ENCODE measurements at regions not wholly inside any gene's neighbourhood (a gene's known extent, or its start where the extent isn't known, plus 50 kb on each side); places are given as distances from the start of the nearest gene placed in this dataset.

GRCh38 chr15:69825941-69826818, 271.5 kb downstream of the TLE3 start:
- no peak for DNase-seq

DNA sequence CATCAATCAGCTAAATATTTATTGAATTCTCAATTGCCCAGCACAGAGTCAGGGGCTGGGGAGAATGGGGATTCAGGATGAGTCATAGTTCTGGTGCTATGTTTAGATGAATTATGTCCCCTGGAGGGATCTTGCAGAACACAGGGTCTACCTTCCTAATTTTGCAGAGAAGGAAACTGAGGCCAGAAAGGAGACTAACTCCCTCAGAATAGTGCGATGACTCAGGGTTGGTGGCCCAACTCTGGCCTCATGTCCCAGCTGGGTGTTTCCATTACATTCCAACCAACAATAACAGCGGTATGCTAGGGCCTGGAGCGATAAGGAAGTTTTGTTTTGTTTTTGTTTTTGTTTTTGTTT, 270.9 kb downstream of the TLE3 start:
- DNase-seq, result no peak

- DNase-seq, result no peak
These were observed 270.0 kb downstream of the TLE3 start for GRCh38 chr15:69827751-69828150.

DNA sequence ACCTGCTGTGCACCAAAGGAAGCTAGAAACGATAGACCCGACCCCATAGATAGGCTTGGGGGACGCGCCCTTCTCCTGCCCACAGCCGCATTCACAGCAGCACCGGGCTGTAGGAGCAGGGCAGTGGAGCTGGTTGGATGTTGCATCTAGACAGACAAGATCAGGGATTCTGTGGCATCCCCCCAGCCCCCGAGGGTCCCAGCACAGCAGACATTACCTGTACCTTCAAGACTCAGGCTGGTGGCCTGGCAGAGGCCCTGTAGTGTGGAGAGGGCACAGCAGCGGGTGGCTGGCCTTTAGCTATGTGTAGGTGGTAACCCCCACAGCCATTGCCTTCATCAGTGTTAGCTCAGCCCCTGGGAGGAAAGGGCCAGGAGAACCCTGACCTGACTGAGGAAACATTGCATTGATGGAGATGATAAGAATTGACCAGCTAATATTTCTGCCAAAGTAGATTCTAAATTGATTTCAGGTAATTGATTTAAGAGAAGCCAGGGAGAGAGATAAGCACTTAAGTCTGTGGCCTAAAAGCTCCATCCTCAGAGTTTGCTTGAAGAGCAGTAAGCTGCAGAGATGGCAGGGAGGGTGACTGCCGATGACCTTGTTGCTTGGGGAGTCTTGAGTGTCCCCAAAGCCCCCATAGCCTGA, 269.4 kb downstream of the TLE3 start:
- DNase-seq, result no peak

GRCh38 chr15:69829974-69830373, 267.7 kb downstream of the TLE3 start:
- no peak for DNase-seq

DNA sequence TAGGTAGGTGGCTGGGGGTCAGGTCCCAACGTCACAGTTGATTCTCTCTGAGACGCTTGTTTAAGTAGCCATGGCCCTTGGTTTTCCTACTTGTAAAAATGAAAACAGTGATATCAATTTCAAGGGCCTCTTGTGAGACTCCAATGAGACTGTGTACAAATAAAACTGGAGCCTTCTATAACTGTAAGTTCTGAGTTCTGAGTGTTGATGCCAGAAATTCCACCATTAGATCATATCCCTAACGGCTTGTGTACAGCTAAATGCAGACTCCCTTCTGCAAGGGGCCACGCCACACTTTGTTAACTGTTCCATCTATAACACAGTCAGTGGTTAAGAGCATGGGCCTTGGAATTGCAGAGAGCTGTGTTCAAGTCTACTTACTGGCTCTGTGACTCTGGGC, 267.3 kb downstream of the TLE3 start:
- no peak for DNase-seq

DNA sequence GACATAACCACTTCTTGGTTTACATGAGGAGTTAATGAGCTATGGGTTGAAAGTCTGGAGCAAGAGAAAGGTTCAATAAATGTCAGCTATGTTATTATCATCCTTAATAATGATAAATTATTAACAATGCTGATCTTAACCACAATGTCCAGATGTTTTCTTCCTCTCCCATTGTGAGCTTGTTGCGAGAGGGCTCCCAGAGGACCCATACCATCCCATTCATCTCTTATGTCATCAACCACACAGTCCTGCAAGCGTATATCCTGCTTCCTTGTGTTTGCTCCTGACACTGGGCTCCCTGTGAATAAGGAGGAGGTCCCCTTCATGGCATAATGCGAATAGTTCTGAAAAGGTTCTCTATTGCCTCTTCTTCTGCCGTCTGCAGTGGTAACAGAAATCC, 266.8 kb downstream of the TLE3 start:
- DNase-seq, result no peak

GRCh38 chr15:69834267-69834666, 263.4 kb downstream of the TLE3 start:
- DNase-seq, result no peak

DNA sequence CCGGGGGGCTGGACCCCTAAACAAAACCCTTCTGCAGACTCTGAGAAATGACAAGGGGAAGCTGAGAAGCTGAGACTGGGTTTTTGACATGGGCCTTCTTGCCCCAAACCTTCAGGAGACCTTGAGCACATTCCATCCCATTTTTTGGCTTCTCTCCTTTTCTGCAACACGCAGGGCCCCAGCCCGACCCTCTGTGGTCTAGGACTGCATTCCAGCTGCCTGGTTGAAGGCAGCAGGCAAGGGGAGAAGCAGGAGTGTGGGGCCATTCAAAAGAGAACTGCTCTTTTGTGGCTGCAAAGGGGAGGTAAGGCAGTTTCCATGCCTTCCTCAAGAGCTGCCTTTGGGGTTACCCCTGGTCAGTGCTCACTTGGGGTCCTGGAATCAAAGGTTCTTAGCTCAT, 263.0 kb downstream of the TLE3 start:
- no peak for DNase-seq

DNA sequence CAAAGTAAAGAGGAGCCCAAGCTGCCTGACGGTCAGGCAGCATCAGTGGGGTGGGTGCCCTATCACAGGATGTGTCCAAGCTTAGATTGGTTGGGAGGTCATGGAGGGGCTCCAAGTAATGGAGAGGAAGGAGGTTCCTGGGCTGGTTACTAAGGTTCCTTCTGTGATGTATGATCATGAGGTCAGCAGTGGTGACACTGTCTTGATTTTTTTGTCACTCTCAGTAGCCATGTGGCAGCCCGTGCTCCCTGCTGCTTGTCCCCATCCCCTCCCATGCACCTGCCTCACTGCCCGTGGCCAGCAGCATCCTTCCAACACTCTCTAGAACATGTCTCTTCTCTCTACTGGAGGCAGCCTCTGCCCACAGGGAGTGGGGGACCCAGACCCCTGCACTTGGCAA, 261.7 kb downstream of the TLE3 start:
- DNase-seq, result no peak

- DNase-seq, result no peak
These were observed 261.0 kb downstream of the TLE3 start for GRCh38 chr15:69836526-69837230.

GRCh38 chr15:69838338-69838737, 259.4 kb downstream of the TLE3 start:
- DNase-seq, result no peak

GRCh38 chr15:69838994-69839393, 258.7 kb downstream of the TLE3 start:
- DNase-seq, result no peak

DNA sequence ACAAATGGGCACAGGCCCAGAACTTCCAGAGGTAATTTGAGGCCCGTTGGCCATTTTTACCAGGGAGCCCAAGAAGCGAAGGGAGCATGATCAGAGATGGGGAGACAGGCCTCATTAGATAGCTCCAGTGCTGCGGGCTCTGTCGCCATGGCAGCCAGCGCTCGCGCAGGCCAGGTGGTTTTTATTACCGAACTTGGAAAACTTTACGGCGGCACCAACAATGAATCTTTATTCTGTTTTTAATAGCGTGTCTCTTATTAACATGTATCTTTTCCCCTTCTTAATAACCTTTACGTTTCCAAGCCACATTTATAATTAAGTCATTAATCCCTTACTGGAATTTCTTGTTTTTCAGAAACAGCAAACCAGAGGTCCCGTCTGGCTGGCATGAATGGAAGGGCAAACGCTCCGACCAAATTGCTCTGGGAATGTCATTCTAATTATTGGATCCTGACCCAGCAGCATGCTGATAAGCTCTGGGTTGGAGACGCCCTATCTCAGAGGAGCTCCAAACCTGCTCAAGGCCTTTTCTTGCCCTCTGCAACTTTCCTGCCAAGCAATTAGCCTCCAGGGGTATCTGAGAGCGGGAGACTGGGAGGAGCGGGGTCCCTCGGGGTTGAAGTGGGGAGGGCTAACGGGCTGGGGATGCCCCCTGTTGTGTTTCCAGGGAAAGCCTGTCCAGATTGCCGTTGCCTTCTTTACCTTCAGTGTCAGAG, 256.4 kb downstream of the TLE3 start:
- no peak for DNase-seq

GRCh38 chr15:69842851-69843250, 254.9 kb downstream of the TLE3 start:
- DNase-seq, result no peak

DNA sequence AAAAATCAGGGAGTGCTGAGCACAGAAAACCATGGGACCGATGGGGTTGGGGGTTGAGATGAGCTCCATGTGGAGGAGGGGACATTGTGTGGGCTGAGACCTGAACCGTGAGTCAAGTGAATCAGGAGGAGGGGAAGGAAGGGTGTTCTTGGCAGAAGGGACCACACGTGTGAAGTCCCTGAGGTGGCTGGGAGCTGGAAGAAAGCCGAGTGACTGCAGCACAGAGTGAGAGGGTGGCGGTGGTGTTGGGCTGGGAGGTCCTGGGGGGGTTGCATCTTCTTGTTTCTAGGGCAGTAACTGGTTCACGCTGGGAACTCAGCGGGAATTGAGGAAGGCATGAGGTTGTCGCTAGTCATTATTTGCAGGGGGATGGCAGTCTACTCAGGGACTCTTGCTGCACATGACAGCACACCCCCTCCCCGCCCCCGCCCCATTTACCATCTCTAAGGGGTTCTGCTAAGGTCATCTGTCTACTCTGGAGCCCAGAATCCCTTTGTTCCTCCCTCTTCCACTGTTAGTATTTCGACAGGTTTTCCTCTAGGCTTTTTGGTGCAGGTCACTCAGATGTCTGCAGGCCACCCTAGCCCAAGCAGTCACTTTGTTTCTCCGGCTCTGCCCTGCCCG, 254.3 kb downstream of the TLE3 start:
- no peak for DNase-seq

DNA sequence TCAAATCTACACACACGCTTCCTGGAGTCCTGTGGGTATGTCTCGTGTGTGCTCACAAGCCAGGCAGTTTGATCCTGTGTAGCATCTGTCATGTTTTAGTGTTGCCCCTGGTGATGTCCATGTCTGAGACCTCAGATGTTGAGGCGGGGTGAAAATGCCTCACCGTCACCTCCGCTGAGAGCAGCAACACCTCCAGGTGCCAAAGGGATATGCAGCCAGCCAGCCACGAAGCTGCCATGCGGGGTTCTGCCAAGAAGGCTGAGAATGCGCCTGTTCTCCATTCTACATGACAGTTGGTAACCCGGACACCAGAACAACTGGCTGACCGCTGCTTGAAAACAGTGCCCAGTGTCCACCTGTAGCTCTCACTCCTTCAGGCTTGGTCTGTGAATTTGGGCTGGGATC, 253.8 kb downstream of the TLE3 start:
- DNase-seq, result no peak

DNA sequence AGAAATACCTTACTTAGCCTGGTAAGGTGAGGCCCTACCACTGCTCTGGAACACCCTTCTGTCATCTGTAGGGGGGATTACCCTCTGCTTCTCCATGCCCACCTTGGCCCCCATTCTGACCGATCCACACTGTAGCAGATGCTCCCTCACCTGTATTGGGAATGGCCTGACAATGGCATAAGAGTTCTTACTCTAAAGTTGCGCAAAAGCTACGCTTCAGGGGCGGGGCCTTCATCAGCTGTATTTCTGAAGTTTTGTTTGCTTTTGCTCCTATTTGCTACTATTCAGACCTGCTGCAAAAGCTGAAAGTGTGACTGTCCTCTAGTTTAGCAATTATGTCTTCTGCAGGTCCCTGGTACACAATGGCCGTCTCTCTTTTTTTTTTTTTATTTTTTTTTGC, 252.6 kb downstream of the TLE3 start:
- no peak for DNase-seq

DNA sequence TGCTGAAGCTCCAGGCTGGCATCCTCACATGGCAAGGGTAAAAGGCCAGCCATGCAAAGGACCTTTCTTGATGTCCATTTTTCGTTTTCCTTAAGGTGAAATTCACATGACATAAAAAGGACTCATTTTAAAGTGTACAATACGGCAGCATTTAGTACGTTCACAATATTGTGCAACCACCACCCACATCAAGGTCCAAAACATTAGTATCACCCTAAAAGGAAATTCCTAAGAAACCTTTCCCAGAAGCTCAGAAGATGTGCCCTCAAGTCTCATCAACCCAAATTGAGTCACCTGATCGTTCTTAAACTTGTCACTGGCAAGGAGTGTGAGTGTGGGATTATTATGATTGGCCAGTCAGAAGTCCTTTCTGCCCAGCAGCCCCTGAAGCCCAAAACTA, 250.1 kb downstream of the TLE3 start:
- DNase-seq, result no peak

GRCh38 chr15:69848096-69848495, 249.6 kb downstream of the TLE3 start:
- DNase-seq, result no peak

DNA sequence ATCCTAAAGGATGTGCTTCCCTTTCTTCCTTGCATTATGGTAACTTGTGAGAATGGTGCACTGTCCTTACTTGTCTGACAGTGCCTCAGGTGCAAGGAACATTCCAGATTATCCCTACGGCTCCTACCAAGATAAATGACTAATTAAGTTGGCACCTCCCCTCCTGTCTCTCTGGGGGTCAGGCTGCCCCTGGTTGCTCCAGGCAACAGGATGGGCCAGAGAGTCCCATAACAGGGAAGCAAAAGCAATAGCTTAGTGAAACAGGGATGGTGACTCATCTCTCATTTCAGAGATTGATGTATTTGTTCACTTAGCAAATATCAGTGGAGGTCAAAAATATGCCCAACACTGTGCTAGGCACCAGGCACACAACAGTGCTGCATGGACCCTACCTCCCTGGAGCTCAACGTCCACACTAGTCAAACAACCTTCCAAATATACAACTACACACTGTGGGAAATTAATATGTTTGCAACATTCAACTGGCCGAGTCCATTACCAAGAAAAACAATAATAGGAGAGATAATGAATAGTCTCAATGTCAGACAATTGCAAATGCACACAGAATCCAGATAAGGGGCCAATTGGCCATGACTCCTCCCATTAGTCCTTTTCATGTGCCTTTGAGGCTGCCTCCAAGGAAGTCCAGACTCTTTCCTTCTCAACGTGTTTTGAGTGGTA, 249.0 kb downstream of the TLE3 start:
- no peak for DNase-seq

- no peak for DNase-seq
These were observed 248.5 kb downstream of the TLE3 start for GRCh38 chr15:69849232-69849610.

All from midbrain (tissue), 1 donor.